OCI-LY3 (cell line): ENCODE measurements at regions not wholly inside any gene's neighbourhood (a gene's known extent, or its start where the extent isn't known, plus 50 kb on each side); places are given as distances from the start of the nearest gene placed in this dataset.

ENCODE experiments used
- CTCF ChIP-seq: fragments of 200-600, 300-600 bp; sonication (generic); IDR thresholded peaks from 2 replicates; pipeline ENCODE4 v1.5.1; 2014; ENCODE audit warnings: antibody characterized with exemption, low read length, low read depth
- EZH2phosphoT487 ChIP-seq: fragments of 200-600 bp; shearing (Covaris generic); IDR thresholded peaks from 2 replicates; pipeline ENCODE4 v1.6.1; 2018; ENCODE audit warnings: antibody characterized with exemption, mixed run types, low read depth

GRCh38 chr5:67344870-67345269, 148.3 kb upstream of the CD180 start:
- TF ChIP-seq CTCF (no peak), EZH2phosphoT487 (no peak)
